OCI-LY7 (cell line): ENCODE measurements at regions not wholly inside any gene's neighbourhood (a gene's known extent, or its start where the extent isn't known, plus 50 kb on each side); places are given as distances from the start of the nearest gene placed in this dataset.

Experiments used
- BruUV-seq: library from RNA; stranded (reverse); fragments of 400-500 nt; replicated peaks from 2 replicates; lab custom pipeline; 2021; lab: Mats Ljungman, UMichigan
- CTCF ChIA-PET: fragments of 300-600 bp; sonication (Branson Sonifier 250); formaldehyde crosslinking; loops from one replicate; lab custom pipeline; 2022; ENCODE audit warnings: antibody characterized with exemption; ENCODE audit not compliant: unreplicated experiment; lab: Charles Lee
- POLR2A ChIA-PET: fragments of 300-600 bp; sonication (Branson Sonifier 250); formaldehyde crosslinking; loops from one replicate; lab custom pipeline; 2022; ENCODE audit warnings: antibody characterized with exemption; lab: Charles Lee
- DNase-seq: peaks from one replicate; pipeline ENCODE4 v3.0.0-alpha.2; 2015; ENCODE audit warnings: low spot score
- H2AFZ ChIP-seq: fragments of 200-600 bp; sonication (generic), shearing (Covaris generic); 2 replicates; pipeline ENCODE4 v1.6.1; 2014; ENCODE audit warnings: mild to moderate bottlenecking, antibody characterized with exemption, low read length, moderate library complexity
- H3K27ac ChIP-seq: fragments of 200-600 bp; sonication (generic); 2 replicates; pipeline ENCODE4 v1.5.1; 2014; ENCODE audit warnings: mixed run types, low read depth, mild to moderate bottlenecking, moderate library complexity, low read length, inconsistent platforms; ENCODE audit not compliant: poor library complexity, severe bottlenecking
- H3K36me3 ChIP-seq: fragments of 200-600 bp; sonication (generic); 2 replicates; pipeline ENCODE4 v1.6.1; 2014; ENCODE audit warnings: mild to moderate bottlenecking, antibody characterized with exemption, low read length, moderate library complexity, mixed read lengths; ENCODE audit not compliant: insufficient read depth
- H3K4me1 ChIP-seq: fragments of 200-600 bp; sonication (generic); 2 replicates; pipeline ENCODE4 v1.5.1; 2014; ENCODE audit warnings: mild to moderate bottlenecking, low read length; ENCODE audit not compliant: insufficient read depth, poor library complexity, severe bottlenecking
- H3K4me2 ChIP-seq: fragments of 200-600 bp; sonication (generic); 2 replicates; pipeline ENCODE4 v1.6.1; 2014; ENCODE audit warnings: mild to moderate bottlenecking, low read length
- H3K4me3 ChIP-seq: fragments of 200-600 bp; sonication (generic); 2 replicates; pipeline ENCODE4 v1.5.1; 2014; ENCODE audit warnings: mild to moderate bottlenecking, low read depth, low read length; ENCODE audit not compliant: poor library complexity, severe bottlenecking
- H3K79me2 ChIP-seq: fragments of 200-600 bp; sonication (generic); 2 replicates; pipeline ENCODE4 v1.6.1; 2016; ENCODE audit warnings: low read depth, mild to moderate bottlenecking, low read length, moderate library complexity, mixed read lengths; ENCODE audit not compliant: insufficient read depth
- H3K9me2 ChIP-seq: fragments of 200-600 bp; sonication (generic); 2 replicates; pipeline ENCODE4 v1.6.1; 2016; ENCODE audit warnings: mild to moderate bottlenecking, low read length, mixed read lengths; ENCODE audit not compliant: insufficient read depth
- H3K9me3 ChIP-seq: fragments of 200-600 bp; sonication (generic); 2 replicates; pipeline ENCODE4 v1.6.1; 2014; ENCODE audit warnings: mild to moderate bottlenecking, mixed run types, low read length, mixed read lengths
- H4K20me1 ChIP-seq: fragments of 200-600 bp; sonication (generic); 2 replicates; pipeline ENCODE4 v1.6.1; 2014; ENCODE audit warnings: mild to moderate bottlenecking, antibody characterized with exemption, low read length, moderate library complexity, mixed read lengths; ENCODE audit not compliant: insufficient read depth
- EZH2phosphoT487 ChIP-seq: fragments of 200-600 bp; sonication (generic); IDR thresholded peaks from 2 replicates; pipeline ENCODE4 v1.6.1; 2018; ENCODE audit warnings: low read depth, borderline replicate concordance, mild to moderate bottlenecking, mixed run types, antibody characterized with exemption, low read length, moderate library complexity, mixed read lengths
- intact Hi-C: fragments of 100-400 bp; cut with micrococcal nuclease; formaldehyde crosslinking; loops from one replicate; pipeline ENCODE4 v1.10.0; 2022; ENCODE audit not compliant: unreplicated experiment
- TF ChIP-seq, protein P1 (sequence below): fragments of 200-600 bp; sonication (generic); conservative IDR thresholded peaks from 2 replicates; pipeline ENCODE4 v1.5.1; 2014; ENCODE audit warnings: mild to moderate bottlenecking, antibody characterized with exemption, low read length, moderate library complexity, mixed read lengths

- no peaks in the 10 kb centered on the region for H4K20me1 ChIP-seq
- no peak overlapping the region for H3K4me3 ChIP-seq
- no peak overlapping the region for H3K27ac ChIP-seq
- no TSS peak for BruUV-seq
- H3K36me3 ChIP-seq: no peaks in the 10 kb centered on the region
- no peak for DNase-seq
- H3K79me2 ChIP-seq: no peaks in the 10 kb centered on the region
- TF ChIP-seq, protein P1, sequence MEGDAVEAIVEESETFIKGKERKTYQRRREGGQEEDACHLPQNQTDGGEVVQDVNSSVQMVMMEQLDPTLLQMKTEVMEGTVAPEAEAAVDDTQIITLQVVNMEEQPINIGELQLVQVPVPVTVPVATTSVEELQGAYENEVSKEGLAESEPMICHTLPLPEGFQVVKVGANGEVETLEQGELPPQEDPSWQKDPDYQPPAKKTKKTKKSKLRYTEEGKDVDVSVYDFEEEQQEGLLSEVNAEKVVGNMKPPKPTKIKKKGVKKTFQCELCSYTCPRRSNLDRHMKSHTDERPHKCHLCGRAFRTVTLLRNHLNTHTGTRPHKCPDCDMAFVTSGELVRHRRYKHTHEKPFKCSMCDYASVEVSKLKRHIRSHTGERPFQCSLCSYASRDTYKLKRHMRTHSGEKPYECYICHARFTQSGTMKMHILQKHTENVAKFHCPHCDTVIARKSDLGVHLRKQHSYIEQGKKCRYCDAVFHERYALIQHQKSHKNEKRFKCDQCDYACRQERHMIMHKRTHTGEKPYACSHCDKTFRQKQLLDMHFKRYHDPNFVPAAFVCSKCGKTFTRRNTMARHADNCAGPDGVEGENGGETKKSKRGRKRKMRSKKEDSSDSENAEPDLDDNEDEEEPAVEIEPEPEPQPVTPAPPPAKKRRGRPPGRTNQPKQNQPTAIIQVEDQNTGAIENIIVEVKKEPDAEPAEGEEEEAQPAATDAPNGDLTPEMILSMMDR: no peak
- TF ChIP-seq EZH2phosphoT487: no peak
- intact Hi-C loops: no loop called here
- H3K9me2 ChIP-seq: no peaks in the 10 kb centered on the region
- H3K4me2 ChIP-seq: no peak overlapping the region
- no peaks in the 10 kb centered on the region for H3K4me1 ChIP-seq
- H3K9me3 ChIP-seq: no peaks in the 10 kb centered on the region
- ChIA-PET POLR2A (no interaction called here), CTCF (no interaction called here)
- H2AFZ ChIP-seq: no peak overlapping the region
These were observed 549.5 kb upstream of the ID2 start for GRCh38 chr2:8132351-8132831.

GRCh38 chr2:8132879-8133278 lies 549.0 kb upstream of the ID2 start:
- DNase-seq: no peak

DNA sequence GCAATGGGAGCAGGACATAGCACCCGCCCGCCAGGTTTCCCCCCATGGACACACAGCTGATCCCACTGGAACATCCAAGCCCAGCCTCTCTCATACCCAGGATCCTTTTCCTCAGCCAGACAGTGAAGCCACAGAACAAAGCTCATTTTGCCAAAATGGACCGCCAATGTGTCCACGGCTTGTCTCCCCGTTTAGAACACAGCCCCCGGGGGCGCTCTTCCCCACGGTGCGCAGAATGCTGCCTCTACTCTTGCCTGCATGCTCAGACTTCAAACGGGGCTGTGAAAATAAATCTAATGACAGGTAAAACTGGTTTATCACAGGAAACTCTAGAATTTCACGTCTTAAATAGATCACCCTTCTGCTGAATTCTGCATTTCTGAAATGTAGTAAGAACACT lies 548.5 kb upstream of the ID2 start:
- Histone ChIP-seq H4K20me1 (no peaks in the 10 kb centered on the region), H3K9me3 (no peaks in the 10 kb centered on the region), H3K27ac (no peak overlapping the region), H3K9me2 (no peaks in the 10 kb centered on the region), H3K4me1 (no peaks in the 10 kb centered on the region), H3K4me3 (no peak overlapping the region), H2AFZ (no peak overlapping the region), H3K4me2 (no peak overlapping the region), H3K79me2 (no peaks in the 10 kb centered on the region), H3K36me3 (no peaks in the 10 kb centered on the region)
- TF ChIP-seq, protein P1: peak; percentile 54
- no peak for TF ChIP-seq EZH2phosphoT487
- BruUV-seq: no TSS peak
- POLR2A ChIA-PET: interaction anchor here (0.7 kb wide), 1 partner anchor 166 kb away, joined by 3 read pairs; no protein-coding TSS in a partner anchor
- no peak for DNase-seq
- CTCF ChIA-PET: no interaction called here
- intact Hi-C loops: no loop called here

More at GRCh38 chr2:8132879-8133278, 549.0 kb upstream of the ID2 start:
- Histone ChIP-seq H3K4me2 (no peak overlapping the region), H3K4me3 (no peak overlapping the region), H3K79me2 (no peaks in the 10 kb centered on the region), H4K20me1 (no peaks in the 10 kb centered on the region), H3K9me2 (no peaks in the 10 kb centered on the region), H3K9me3 (no peaks in the 10 kb centered on the region), H3K36me3 (no peaks in the 10 kb centered on the region), H2AFZ (no peak overlapping the region), H3K4me1 (no peaks in the 10 kb centered on the region), H3K27ac (no peak overlapping the region)
- POLR2A ChIA-PET: no interaction called here
- CTCF ChIA-PET: no interaction called here
- no peak for TF ChIP-seq EZH2phosphoT487
- TF ChIP-seq, protein P1: no peak
- no TSS peak for BruUV-seq
- intact Hi-C loops: no loop called here
